ENCODE measurements at regions not wholly inside any gene's neighbourhood (a gene's known extent, or its start where the extent isn't known, plus 50 kb on each side); places are given as distances from the start of the nearest gene placed in this dataset.
"Not testable (repeated sequence)": the region's sequence is repeated elsewhere in the genome, so short reads cannot be mapped to it uniquely, and the experiment has no call there.

DNA sequence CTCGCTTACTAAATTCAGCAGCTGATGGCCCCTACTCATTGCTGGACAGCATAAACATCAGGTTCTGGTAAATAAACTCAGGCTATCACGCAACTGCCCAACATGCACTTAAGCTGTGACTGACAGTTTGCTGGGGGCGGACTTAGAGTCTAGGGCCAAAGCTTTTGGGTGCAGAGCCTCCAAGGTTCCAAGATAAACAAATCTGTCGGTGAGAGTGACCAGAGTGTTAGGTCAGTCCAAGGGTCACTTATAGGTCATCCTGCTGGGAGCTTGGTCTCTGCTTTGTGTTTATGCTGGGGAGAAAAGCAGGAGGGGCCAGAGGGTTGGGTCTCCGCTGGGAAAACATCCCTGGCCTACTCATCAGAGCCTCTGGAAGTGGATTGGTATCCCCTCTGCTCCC, 188.6 kb upstream of the GATA6 start:
- no peak overlapping the region for H3K27ac ChIP-seq
- no peak for DNase-seq
- no peaks in the 10 kb centered on the region for H3K27me3 ChIP-seq (replicated peaks in 1 of 7)
- intact Hi-C loops (cut with DNase I; ENCODE audit: low total_unique reads): no loop called here
- no peaks in the 10 kb centered on the region for H3K4me1 ChIP-seq
- no peak overlapping the region for H3K4me3 ChIP-seq
- TF ChIP-seq POLR2A (IDR thresholded peaks at IDR 0.05) (no peak), POLR2AphosphoS5 (IDR thresholded peaks at IDR 0.05) (no peak)
- TF ChIP-seq, protein P1, sequence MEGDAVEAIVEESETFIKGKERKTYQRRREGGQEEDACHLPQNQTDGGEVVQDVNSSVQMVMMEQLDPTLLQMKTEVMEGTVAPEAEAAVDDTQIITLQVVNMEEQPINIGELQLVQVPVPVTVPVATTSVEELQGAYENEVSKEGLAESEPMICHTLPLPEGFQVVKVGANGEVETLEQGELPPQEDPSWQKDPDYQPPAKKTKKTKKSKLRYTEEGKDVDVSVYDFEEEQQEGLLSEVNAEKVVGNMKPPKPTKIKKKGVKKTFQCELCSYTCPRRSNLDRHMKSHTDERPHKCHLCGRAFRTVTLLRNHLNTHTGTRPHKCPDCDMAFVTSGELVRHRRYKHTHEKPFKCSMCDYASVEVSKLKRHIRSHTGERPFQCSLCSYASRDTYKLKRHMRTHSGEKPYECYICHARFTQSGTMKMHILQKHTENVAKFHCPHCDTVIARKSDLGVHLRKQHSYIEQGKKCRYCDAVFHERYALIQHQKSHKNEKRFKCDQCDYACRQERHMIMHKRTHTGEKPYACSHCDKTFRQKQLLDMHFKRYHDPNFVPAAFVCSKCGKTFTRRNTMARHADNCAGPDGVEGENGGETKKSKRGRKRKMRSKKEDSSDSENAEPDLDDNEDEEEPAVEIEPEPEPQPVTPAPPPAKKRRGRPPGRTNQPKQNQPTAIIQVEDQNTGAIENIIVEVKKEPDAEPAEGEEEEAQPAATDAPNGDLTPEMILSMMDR (IDR thresholded peaks at IDR 0.05 in 8 of 11, conservative IDR thresholded peaks at IDR 0.05 in 3 of 11): no peak
- H3K36me3 ChIP-seq: no peaks in the 10 kb centered on the region
- H3K9me3 ChIP-seq: peaks cover 0 to 10% (median 2%) of the 10 kb centered on the region in 8 donors
- 83 to 88% (median 87%) methylated on average over 5 of the region's 5 CpGs for WGBS, 5 donors

DNA sequence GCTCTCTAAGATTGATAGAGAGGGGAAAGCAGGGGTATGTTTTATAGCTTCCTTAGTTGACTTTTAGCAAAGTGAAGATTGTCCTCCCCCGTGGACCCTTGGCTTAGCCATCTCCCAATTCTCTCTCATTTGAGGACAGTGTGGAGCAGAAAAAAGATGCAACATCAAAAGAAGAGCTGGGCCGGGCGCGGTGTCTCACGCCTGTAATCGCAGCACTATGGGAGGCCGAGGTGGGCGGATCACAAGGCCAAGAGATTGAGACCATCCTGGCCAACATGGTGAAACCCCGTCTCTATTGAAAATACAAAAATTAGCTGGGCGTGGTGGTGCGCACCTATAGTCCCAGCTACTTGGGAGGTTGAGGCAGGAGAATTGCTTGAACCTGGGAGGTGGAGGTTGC, 187.9 kb upstream of the GATA6 start:
- H3K9me3 ChIP-seq: peaks cover 0 to 10% (median 2%) of the 10 kb centered on the region in 8 donors
- H3K27ac ChIP-seq; H3K4me1 ChIP-seq; H3K36me3 ChIP-seq; DNase-seq; intact Hi-C loops (cut with DNase I; ENCODE audit: low total_unique reads); H3K27me3 ChIP-seq (replicated peaks in 1 of 7); H3K4me3 ChIP-seq: not testable (repeated sequence)
- WGBS, 5 donors: 86 to 93% (median 88%) methylated on average over 11 of the region's 11 CpGs

DNA sequence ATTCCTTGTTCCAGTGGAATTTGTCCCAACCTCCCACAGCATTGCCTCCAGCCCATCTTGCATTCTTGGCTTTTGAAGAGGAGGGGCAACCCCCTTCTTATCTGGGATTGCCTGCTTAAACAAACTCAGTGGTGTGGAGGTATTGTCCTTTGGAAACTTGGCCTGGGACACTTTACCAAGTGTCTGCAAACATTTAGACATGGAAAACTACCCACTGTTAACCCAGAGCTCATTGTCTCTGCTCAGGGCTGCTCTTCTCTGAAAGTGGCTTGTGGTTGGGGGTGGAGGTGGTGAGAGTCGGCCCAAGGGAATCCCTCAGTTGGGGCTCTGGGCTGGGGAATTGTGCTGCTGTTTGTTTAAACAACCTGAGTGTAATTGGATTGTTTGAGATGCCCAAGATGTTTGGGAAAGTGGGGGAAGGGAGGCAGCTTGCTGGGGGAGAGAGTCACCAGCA, 178.3 kb upstream of the GATA6 start:
- intact Hi-C loops (cut with DNase I; ENCODE audit: low total_unique reads): no loop called here

DNA sequence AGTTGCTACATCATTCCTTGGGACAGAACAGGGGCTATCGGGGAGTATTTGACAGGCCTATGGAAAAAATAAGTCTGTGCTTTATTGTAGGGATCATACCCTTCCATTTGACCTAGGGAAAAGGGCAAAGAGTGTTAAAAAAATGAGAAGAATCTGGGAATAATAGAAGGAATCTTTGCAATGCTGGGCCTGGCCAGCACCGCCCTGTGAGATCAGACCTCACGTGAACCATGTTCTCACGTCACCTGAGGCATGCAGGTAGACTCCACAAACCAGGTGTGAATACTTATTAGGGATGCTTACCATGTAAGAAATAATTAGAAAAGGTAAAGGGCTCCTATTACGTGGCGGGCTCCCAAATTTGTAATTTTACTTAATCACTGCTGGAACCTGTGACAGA, 177.5 kb upstream of the GATA6 start:
- no peak for DNase-seq
- Histone ChIP-seq H3K36me3 (no peaks in the 10 kb centered on the region), H3K27ac (no peak overlapping the region), H3K9me3 (no peaks in the 10 kb centered on the region), H3K4me1 (peaks cover 0 to 7% (median 0%) of the 10 kb centered on the region in 6 donors), H3K4me3 (no peak overlapping the region), H3K27me3 (replicated peaks in 1 of 7) (no peaks in the 10 kb centered on the region)
- TF ChIP-seq POLR2A (IDR thresholded peaks at IDR 0.05): no peak
- TF ChIP-seq POLR2AphosphoS5 (IDR thresholded peaks at IDR 0.05): no peak
- TF ChIP-seq, protein P1 (IDR thresholded peaks at IDR 0.05 in 8 of 11, conservative IDR thresholded peaks at IDR 0.05 in 3 of 11): no peak
- intact Hi-C loops (cut with DNase I; ENCODE audit: low total_unique reads): no loop called here
- WGBS, 5 donors: 87 to 97% (median 89%) methylated on average over 6 of the region's 6 CpGs

More for the DNA sequence above, 178.3 kb upstream of the GATA6 start:
- H3K4me3 ChIP-seq: no peak overlapping the region
- no peaks in the 10 kb centered on the region for H3K9me3 ChIP-seq
- no peak for DNase-seq
- H3K36me3 ChIP-seq: no peaks in the 10 kb centered on the region
- TF ChIP-seq POLR2A (IDR thresholded peaks at IDR 0.05) (no peak), POLR2AphosphoS5 (IDR thresholded peaks at IDR 0.05) (no peak)
- TF ChIP-seq, protein P1 (IDR thresholded peaks at IDR 0.05 in 8 of 11, conservative IDR thresholded peaks at IDR 0.05 in 3 of 11): no peak
- 57 to 68% (median 63%) methylated on average over 1 of the region's 1 CpG for WGBS, 5 donors
- H3K27ac ChIP-seq: no peak overlapping the region
- no peaks in the 10 kb centered on the region for H3K4me1 ChIP-seq
- no peaks in the 10 kb centered on the region for H3K27me3 ChIP-seq (replicated peaks in 1 of 7)

DNA sequence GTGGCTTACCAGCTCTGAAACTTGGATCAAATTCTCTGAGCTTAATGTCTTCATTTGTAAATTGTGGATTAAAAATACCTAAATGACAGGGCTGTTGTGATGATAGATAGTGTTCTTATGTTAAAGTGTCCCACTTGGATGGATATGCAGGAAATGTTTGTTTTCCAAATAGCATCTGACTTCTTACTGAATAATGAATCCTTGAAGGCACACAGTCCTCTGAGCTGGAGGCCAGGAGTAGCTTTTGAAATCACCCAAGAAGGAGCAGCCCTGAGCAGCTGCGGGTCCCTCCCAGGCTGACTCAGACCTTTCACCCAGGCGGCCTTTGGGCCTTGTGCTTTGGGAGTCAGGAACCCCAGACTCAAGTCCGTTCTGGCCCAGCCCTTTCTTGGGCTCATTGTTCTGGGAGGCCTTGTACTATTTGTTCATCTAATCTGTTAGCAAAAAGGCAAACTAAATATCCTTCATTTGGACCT, 173.0 kb upstream of the GATA6 start:
- intact Hi-C loops (cut with DNase I; ENCODE audit: low total_unique reads): no loop called here
- TF ChIP-seq POLR2AphosphoS5 (IDR thresholded peaks at IDR 0.05) (no peak), POLR2A (IDR thresholded peaks at IDR 0.05) (no peak)
- TF ChIP-seq, protein P1 (IDR thresholded peaks at IDR 0.05 in 8 of 11, conservative IDR thresholded peaks at IDR 0.05 in 3 of 11): no peak
- WGBS, 5 donors: 72 to 81% (median 75%) methylated on average over 2 to 3 of the region's 3 CpGs
- Histone ChIP-seq H3K36me3 (no peaks in the 10 kb centered on the region), H3K4me1 (peaks cover 0 to 13% (median 3%) of the 10 kb centered on the region in 6 donors), H3K4me3 (no peak overlapping the region), H3K9me3 (no peaks in the 10 kb centered on the region), H3K27ac (peak overlapping the region in 3 of 8 donors; percentile 14 to 54 (median 45)), H3K27me3 (replicated peaks in 1 of 7) (no peaks in the 10 kb centered on the region)
- DNase-seq: no peak
